ENCODE measurements at regions not wholly inside any gene's neighbourhood (a gene's known extent, or its start where the extent isn't known, plus 50 kb on each side); places are given as distances from the start of the nearest gene placed in this dataset.

GRCh38 chr18:22314420-22314819 lies 103.3 kb downstream of the CTAGE1 start:
- no peak; the same call in 1 of the 2 replicates for TF ChIP-seq POLR2A (IDR thresholded peaks at IDR 0.05; ENCODE audit: low read depth, low read length)
- TF ChIP-seq, protein P1, sequence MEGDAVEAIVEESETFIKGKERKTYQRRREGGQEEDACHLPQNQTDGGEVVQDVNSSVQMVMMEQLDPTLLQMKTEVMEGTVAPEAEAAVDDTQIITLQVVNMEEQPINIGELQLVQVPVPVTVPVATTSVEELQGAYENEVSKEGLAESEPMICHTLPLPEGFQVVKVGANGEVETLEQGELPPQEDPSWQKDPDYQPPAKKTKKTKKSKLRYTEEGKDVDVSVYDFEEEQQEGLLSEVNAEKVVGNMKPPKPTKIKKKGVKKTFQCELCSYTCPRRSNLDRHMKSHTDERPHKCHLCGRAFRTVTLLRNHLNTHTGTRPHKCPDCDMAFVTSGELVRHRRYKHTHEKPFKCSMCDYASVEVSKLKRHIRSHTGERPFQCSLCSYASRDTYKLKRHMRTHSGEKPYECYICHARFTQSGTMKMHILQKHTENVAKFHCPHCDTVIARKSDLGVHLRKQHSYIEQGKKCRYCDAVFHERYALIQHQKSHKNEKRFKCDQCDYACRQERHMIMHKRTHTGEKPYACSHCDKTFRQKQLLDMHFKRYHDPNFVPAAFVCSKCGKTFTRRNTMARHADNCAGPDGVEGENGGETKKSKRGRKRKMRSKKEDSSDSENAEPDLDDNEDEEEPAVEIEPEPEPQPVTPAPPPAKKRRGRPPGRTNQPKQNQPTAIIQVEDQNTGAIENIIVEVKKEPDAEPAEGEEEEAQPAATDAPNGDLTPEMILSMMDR (conservative IDR thresholded peaks at IDR 0.05; ENCODE audit: low read depth, low read length): no peak
- no peak for TF ChIP-seq RFX5 (IDR thresholded peaks at IDR 0.05; ENCODE audit: low read depth, low read length)
- 0 out of 2 replicates have a peak, but pooled peaks have one; percentile 21 for TF ChIP-seq MAFK (IDR thresholded peaks at IDR 0.05; ENCODE audit: low read depth, low read length)
- TF ChIP-seq MXI1 (IDR thresholded peaks at IDR 0.05; ENCODE audit: borderline replicate concordance, low read depth, low read length): 0 out of 2 replicates have a peak, but pooled peaks have one; percentile 40
- TF ChIP-seq MAZ (IDR thresholded peaks at IDR 0.05; ENCODE audit: borderline replicate concordance, low read depth, low read length): peak; percentile 18; the same call in 1 of the 2 replicates

All from IMR-90 (cell line).